Mesenteric fat pad (tissue), 1 donor: ENCODE measurements at regions not wholly inside any gene's neighbourhood (a gene's known extent, or its start where the extent isn't known, plus 50 kb on each side); places are given as distances from the start of the nearest gene placed in this dataset.

Experiments
- DNase-seq: peaks from one replicate; pipeline ENCODE4 v3.0.0-alpha.2; 2020; ENCODE audit warnings: low spot score
- donor health status: DM: yes; HTN: yes; CAD: no.

GRCh38 chr2:176388861-176389260, 119.6 kb downstream of the MTX2 start:
- no peak for DNase-seq

GRCh38 chr2:176390276-176391147, 121.3 kb downstream of the MTX2 start:
- DNase-seq, result no peak

GRCh38 chr2:176391148-176391419, 121.8 kb downstream of the MTX2 start:
- no peak for DNase-seq

GRCh38 chr2:176392249-176392648, 123.0 kb downstream of the MTX2 start:
- DNase-seq, result no peak

GRCh38 chr2:176392744-176393414, 123.6 kb downstream of the MTX2 start:
- no peak for DNase-seq

- DNase-seq, result no peak
Measured at GRCh38 chr2:176395273-176395854, 126.1 kb downstream of the MTX2 start.

GRCh38 chr2:176398243-176399073, 129.2 kb downstream of the MTX2 start:
- no peak for DNase-seq

GRCh38 chr2:176399074-176399598, 129.9 kb downstream of the MTX2 start:
- DNase-seq, result no peak

- no peak for DNase-seq
Measured at GRCh38 chr2:176405477-176405876, 136.2 kb downstream of the MTX2 start.

- DNase-seq, result no peak
Measured at GRCh38 chr2:176407706-176408105, 138.5 kb downstream of the MTX2 start.

- no peak for DNase-seq
Measured at GRCh38 chr2:176409671-176410070, 140.4 kb downstream of the MTX2 start.

- DNase-seq, result no peak
Measured at GRCh38 chr2:176412136-176412535, 142.9 kb downstream of the MTX2 start.

GRCh38 chr2:176413786-176414185, 144.5 kb downstream of the MTX2 start:
- DNase-seq, result no peak

- no peak for DNase-seq
Measured at GRCh38 chr2:176414641-176415040, 145.4 kb downstream of the MTX2 start.

GRCh38 chr2:176415174-176415895, 146.1 kb downstream of the MTX2 start:
- no peak for DNase-seq

- no peak for DNase-seq
Measured at GRCh38 chr2:176415937-176416499, 146.8 kb downstream of the MTX2 start.

- DNase-seq, result no peak
Measured at GRCh38 chr2:176418768-176419167, 149.5 kb downstream of the MTX2 start.

GRCh38 chr2:176419591-176420071, 150.4 kb downstream of the MTX2 start:
- DNase-seq, result no peak

GRCh38 chr2:176421297-176422050, 152.2 kb downstream of the MTX2 start:
- no peak for DNase-seq
